Neural progenitor cell (in vitro differentiated cells): ENCODE measurements at regions not wholly inside any gene's neighbourhood (a gene's known extent, or its start where the extent isn't known, plus 50 kb on each side); places are given as distances from the start of the nearest gene placed in this dataset.

Experiments used
- DNase-seq: peaks from one replicate; pipeline ENCODE4 v3.0.0-alpha.2; 2016; ENCODE audit warnings: low spot score
- H2AFZ ChIP-seq: fragments of 200-600 bp; sonication (generic); replicated peaks from 2 replicates; pipeline ENCODE4 v1.6.1; 2016; ENCODE audit warnings: antibody characterized with exemption
- H3F3A ChIP-seq: fragments of 200-600 bp; sonication (generic); 2 replicates; pipeline ENCODE4 v1.6.1; 2016; ENCODE audit warnings: antibody characterized with exemption, low read depth
- H3K27ac ChIP-seq: fragments of 200-600 bp; sonication (generic); 2 replicates; pipeline ENCODE4 v1.5.1; 2016; ENCODE audit warnings: mild to moderate bottlenecking
- H3K27me3 ChIP-seq: fragments of 200-600 bp; sonication (generic); 2 replicates; pipeline ENCODE4 v1.6.1; 2016; ENCODE audit warnings: mild to moderate bottlenecking, moderate library complexity
- H3K36me3 ChIP-seq: fragments of 200-600 bp; sonication (generic); 2 replicates; pipeline ENCODE4 v1.5.1; 2016
- H3K4me1 ChIP-seq: fragments of 200-600 bp; sonication (generic); 2 replicates; pipeline ENCODE4 v1.6.1; 2016; ENCODE audit warnings: mixed run types
- H3K4me2 ChIP-seq: fragments of 200-600 bp; sonication (generic); 2 replicates; pipeline ENCODE4 v1.6.1; 2016
- H3K4me3 ChIP-seq: fragments of 200-600 bp; sonication (generic); 2 replicates; pipeline ENCODE4 v1.5.1; 2016
- H3K79me2 ChIP-seq: fragments of 200-600 bp; sonication (generic); 2 replicates; pipeline ENCODE4 v1.6.1; 2016; ENCODE audit warnings: low read depth
- H3K9ac ChIP-seq: fragments of 200-600 bp; sonication (generic); 2 replicates; pipeline ENCODE4 v1.6.1; 2016
- H3K9me3 ChIP-seq: fragments of 200-600 bp; sonication (generic); 2 replicates; pipeline ENCODE4 v1.5.1; 2016; ENCODE audit warnings: low read depth
- H4K20me1 ChIP-seq: fragments of 200-600 bp; sonication (generic); 2 replicates; pipeline ENCODE4 v1.6.1; 2016; ENCODE audit warnings: low read depth
- H3K27ac Mint-ChIP-seq: 3 replicates; pipeline ENCODE4 v1.8.0; 2021; ENCODE audit warnings: mixed read lengths
- H3K27me3 Mint-ChIP-seq: 2 replicates; pipeline ENCODE4 v1.8.0; 2022; ENCODE audit warnings: low read depth, mild to moderate bottlenecking, inconsistent platforms, moderate library complexity, mixed read lengths; ENCODE audit not compliant: insufficient read depth
- H3K36me3 Mint-ChIP-seq: 3 replicates; pipeline ENCODE4 v1.8.0; 2021; ENCODE audit warnings: mixed read lengths
- H3K4me1 Mint-ChIP-seq: 3 replicates; pipeline ENCODE4 v1.8.0; 2021; ENCODE audit warnings: mixed read lengths
- H3K4me3 Mint-ChIP-seq: 3 replicates; pipeline ENCODE4 v1.8.0; 2021; ENCODE audit warnings: mild to moderate bottlenecking, moderate library complexity, mixed read lengths
- H3K9me3 Mint-ChIP-seq: 3 replicates; pipeline ENCODE4 v1.8.0; 2020; ENCODE audit warnings: mixed read lengths
- EZH2 ChIP-seq: fragments of 200-600 bp; sonication (generic); IDR thresholded peaks from 2 replicates; pipeline ENCODE4 v1.6.1; 2017; ENCODE audit warnings: antibody characterized with exemption, mild to moderate bottlenecking, moderate library complexity
- EZH2phosphoT487 ChIP-seq: fragments of 200-600 bp; sonication (generic); IDR thresholded peaks from 2 replicates; pipeline ENCODE4 v1.6.1; 2017; ENCODE audit warnings: antibody characterized with exemption
- TF ChIP-seq, protein P1 (sequence below): fragments of 200-600 bp; sonication (generic); IDR thresholded peaks from 2 replicates; pipeline ENCODE4 v1.5.1; 2017; ENCODE audit warnings: antibody characterized with exemption, mild to moderate bottlenecking

GRCh38 chr6:79353226-79353625 is 118.7 kb upstream of the HMGN3 start:
- Histone ChIP-seq H3K79me2 (no peaks in the 10 kb centered on the region), H4K20me1 (no peaks in the 10 kb centered on the region), H3K27ac (no peak overlapping the region), H3K36me3 (no peaks in the 10 kb centered on the region), H2AFZ (no peak overlapping the region), H3K4me1 (no peaks in the 10 kb centered on the region), H3K4me2 (no peak overlapping the region), H3K4me3 (no peak overlapping the region), H3F3A (no peaks in the 10 kb centered on the region), H3K9ac (no peak overlapping the region), H3K27me3 (no peaks in the 10 kb centered on the region), H3K9me3 (no peaks in the 10 kb centered on the region)
- no peak for TF ChIP-seq EZH2
- TF ChIP-seq, protein P1, sequence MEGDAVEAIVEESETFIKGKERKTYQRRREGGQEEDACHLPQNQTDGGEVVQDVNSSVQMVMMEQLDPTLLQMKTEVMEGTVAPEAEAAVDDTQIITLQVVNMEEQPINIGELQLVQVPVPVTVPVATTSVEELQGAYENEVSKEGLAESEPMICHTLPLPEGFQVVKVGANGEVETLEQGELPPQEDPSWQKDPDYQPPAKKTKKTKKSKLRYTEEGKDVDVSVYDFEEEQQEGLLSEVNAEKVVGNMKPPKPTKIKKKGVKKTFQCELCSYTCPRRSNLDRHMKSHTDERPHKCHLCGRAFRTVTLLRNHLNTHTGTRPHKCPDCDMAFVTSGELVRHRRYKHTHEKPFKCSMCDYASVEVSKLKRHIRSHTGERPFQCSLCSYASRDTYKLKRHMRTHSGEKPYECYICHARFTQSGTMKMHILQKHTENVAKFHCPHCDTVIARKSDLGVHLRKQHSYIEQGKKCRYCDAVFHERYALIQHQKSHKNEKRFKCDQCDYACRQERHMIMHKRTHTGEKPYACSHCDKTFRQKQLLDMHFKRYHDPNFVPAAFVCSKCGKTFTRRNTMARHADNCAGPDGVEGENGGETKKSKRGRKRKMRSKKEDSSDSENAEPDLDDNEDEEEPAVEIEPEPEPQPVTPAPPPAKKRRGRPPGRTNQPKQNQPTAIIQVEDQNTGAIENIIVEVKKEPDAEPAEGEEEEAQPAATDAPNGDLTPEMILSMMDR, result no peak
- no peak for TF ChIP-seq EZH2phosphoT487
- Mint-ChIP-seq H3K4me1 (no peaks in the 10 kb centered on the region), H3K27me3 (peaks cover 13% of the 10 kb centered on the region), H3K36me3 (no peaks in the 10 kb centered on the region), H3K9me3 (peaks cover 13% of the 10 kb centered on the region), H3K27ac (no peak overlapping the region), H3K4me3 (no peak overlapping the region)
- DNase-seq, result no peak

GRCh38 chr6:79338493-79338892 is 104.0 kb upstream of the HMGN3 start:
- Histone ChIP-seq H3K9me3 (no peaks in the 10 kb centered on the region), H3K4me2 (no peak overlapping the region), H2AFZ (no peak overlapping the region), H3K4me1 (no peaks in the 10 kb centered on the region), H3K36me3 (no peaks in the 10 kb centered on the region), H4K20me1 (no peaks in the 10 kb centered on the region), H3K4me3 (no peak overlapping the region), H3K79me2 (no peaks in the 10 kb centered on the region), H3K27me3 (no peaks in the 10 kb centered on the region), H3F3A (no peaks in the 10 kb centered on the region), H3K9ac (no peak overlapping the region), H3K27ac (no peak overlapping the region)
- no peak overlapping the region for H3K27ac Mint-ChIP-seq
- no peaks in the 10 kb centered on the region for H3K4me1 Mint-ChIP-seq
- H3K4me3 Mint-ChIP-seq, result no peak overlapping the region
- TF ChIP-seq, protein P1, result no peak
- no peak for TF ChIP-seq EZH2phosphoT487
- TF ChIP-seq EZH2, result no peak
- no peak for DNase-seq
- peaks cover 2% of the 10 kb centered on the region for H3K9me3 Mint-ChIP-seq
- no peaks in the 10 kb centered on the region for H3K36me3 Mint-ChIP-seq
- no peaks in the 10 kb centered on the region for H3K27me3 Mint-ChIP-seq

- no peaks in the 10 kb centered on the region for H3K27me3 ChIP-seq
- H3K36me3 Mint-ChIP-seq, result no peaks in the 10 kb centered on the region
- H3K4me3 ChIP-seq, result no peak overlapping the region
- H3K36me3 ChIP-seq, result no peaks in the 10 kb centered on the region
- no peaks in the 10 kb centered on the region for H3K9me3 ChIP-seq
- no peak overlapping the region for H3K4me2 ChIP-seq
- H3K4me1 Mint-ChIP-seq, result no peaks in the 10 kb centered on the region
- no peaks in the 10 kb centered on the region for H3K9me3 Mint-ChIP-seq
- no peaks in the 10 kb centered on the region for H3K27me3 Mint-ChIP-seq
- H3K27ac ChIP-seq, result no peak overlapping the region
- DNase-seq, result no peak
- no peak overlapping the region for H3K27ac Mint-ChIP-seq
- H2AFZ ChIP-seq, result no peak overlapping the region
- H3K9ac ChIP-seq, result no peak overlapping the region
- H3F3A ChIP-seq, result no peaks in the 10 kb centered on the region
- no peaks in the 10 kb centered on the region for H3K79me2 ChIP-seq
- H3K4me3 Mint-ChIP-seq, result no peak overlapping the region
- TF ChIP-seq EZH2phosphoT487, result no peak
- TF ChIP-seq, protein P1, result no peak
- no peak for TF ChIP-seq EZH2
- H3K4me1 ChIP-seq, result no peaks in the 10 kb centered on the region
- no peaks in the 10 kb centered on the region for H4K20me1 ChIP-seq
Observed at GRCh38 chr6:79335133-79335674, 100.7 kb upstream of the HMGN3 start.
